HCEC 1CT (cell line): ENCODE measurements at regions not wholly inside any gene's neighbourhood (a gene's known extent, or its start where the extent isn't known, plus 50 kb on each side); places are given as distances from the start of the nearest gene placed in this dataset.
"Not testable (repeated sequence)": the region's sequence is repeated elsewhere in the genome, so short reads cannot be mapped to it uniquely, and the experiment has no call there.

Experiments
- DNase-seq: peaks from one replicate; pipeline ENCODE4 v3.0.0-alpha.2; 2017

DNA sequence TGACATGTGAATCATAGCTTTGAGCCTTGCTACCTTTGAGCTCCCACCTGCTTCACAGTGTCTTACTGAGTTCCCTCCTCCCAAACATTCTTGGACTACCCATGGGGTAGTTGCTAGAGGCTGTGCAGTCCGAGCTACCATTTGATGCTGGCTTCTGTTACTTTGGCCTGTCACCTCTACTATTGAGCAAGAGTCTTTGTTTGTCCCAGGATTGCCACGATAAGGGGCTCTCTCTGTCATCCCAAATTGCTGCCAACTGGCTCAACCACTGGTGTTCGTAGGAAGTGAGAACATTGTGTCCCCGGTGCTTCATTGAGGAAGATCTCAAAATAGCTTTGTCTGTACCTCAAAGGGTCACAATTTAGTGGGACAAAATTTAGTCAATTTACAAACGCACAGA, 59.1 kb upstream of the PAX8 start:
- DNase-seq = no peak

DNA sequence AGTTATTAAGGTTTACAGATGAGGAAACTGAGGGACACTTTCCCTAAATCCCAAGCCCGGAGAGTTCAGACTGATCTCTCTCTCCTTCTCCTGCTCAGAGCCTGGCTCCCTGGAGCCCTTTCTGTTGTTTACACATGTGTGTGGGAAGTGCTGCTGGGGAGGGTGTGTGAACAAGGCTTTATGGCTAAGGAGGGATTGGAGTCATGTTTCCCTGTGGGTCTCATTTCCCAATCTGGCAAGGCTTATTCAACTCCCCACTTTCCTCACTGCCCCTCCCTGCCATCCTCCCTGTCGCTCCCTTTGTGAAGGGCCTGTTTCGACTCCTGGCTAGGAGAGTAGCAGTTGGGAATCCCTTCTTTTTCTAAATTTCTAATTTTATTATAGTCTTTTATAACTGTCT, 57.3 kb upstream of the PAX8 start:
- peak; percentile 37 for DNase-seq

DNA sequence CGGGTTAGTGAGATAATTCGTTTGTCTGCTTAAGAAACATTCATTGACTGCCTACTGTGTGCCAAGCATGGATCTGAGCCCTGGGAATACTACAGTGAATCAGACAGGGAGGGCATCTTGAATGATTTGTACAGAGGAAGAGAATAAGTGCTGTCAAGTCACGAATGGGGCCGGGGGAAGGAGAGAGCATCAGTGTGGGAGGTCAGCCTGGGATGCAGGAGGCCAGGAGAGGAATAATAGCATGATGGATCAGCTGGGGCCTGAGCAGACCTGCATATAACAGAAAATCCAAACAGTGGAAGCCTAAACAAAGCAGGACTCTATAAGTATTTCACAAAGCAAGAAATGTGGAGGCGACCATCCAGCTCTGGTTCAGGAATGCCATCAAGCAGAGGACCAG, 55.4 kb upstream of the PAX8 start:
- no peak for DNase-seq

DNA sequence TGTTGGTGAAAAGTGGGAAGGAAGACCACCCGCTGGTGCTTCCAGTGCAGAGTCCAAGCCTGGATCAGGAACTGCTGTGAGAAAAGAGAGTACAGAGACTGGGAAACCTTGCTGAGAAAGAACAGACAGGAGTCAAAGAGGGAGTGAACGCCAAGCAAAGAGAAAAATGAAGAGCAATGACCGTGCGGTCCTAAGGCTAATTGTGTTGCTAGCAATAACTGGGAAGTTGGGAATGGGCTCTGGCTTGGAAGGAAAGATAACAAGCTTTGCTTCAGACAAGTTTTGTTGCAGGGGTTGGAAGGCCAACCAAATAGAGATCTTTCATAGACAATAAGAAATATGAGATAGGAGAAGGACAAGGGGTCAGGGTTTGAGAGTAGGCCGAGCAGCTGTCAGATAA, 55.0 kb upstream of the PAX8 start:
- DNase-seq = not testable (repeated sequence)

DNA sequence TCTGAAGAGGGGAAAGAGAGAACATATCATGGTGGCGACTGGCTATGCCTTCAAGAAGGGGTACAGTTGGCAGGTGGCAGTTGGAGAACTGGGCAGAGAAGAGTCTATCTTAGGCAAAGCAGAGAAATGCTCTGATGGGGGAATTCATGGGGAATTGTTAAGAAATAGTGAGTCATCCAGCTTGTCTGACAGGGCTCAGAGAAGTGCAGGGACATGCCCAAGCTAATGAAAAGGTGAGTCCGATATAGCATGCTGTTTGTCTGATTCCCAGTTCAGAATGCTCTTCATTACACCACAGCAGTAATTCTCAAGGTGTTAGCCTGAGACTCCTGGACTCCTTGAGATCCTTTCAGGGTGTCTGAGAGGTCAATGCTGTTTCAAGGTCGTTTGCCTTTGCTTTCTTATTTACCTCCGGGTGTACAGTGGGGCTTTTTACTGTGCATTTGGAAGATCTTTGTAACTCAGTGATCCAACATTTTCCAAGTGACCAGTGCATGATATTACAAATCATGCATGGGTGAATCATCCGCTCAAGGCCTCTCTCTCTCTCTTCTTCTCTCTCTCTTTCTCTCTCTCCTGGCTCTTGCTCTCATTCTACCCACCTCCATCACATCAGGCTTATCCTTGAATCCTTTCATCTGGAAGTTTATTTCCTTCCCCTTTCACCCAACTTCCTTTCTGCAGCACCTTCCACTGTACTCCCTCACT, 51.5 kb upstream of the PAX8 start:
- DNase-seq = peak; percentile 38

DNA sequence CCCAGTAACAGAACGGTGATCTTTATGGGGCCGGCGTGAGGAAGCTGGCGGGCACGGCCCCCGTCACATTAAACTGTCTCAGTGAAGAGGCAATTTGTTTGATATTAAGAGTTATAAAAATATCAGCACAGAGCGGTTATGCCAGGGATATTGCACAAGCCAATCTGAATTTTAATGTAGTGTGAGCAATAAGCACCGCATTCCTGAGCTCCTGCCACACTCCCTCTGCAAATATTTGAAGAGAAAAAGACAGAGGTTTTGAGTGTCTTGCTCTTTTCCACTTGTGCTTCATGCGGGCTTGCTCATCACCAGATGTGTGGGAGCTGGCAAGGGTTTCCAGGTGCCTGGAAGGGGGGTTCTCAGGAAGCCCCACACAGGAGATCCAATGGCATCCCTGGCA, 50.3 kb upstream of the PAX8 start:
- peak; percentile 74 for DNase-seq

DNA sequence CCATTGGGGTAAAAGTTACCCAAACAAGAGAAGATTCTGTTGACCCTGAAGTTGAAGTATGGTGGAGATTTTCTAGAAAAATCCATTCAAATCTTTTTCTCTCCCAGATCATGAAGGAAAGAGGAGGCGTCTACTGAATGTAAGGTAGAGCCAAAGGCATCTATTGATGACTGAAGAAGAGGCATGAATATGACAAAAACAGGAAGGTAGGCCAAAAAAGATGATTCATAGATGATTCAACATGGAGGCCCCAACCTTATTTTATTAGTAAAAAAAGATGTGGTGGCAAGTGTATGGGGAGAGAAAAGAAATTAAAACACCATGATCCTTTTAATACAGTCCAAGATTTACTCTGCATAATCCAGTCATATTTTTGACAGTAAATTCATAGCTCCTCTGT, 49.9 kb upstream of the PAX8 start:
- DNase-seq = peak; percentile 66
